Mucosa of descending colon (tissue), 3 donors: ENCODE measurements at regions not wholly inside any gene's neighbourhood (a gene's known extent, or its start where the extent isn't known, plus 50 kb on each side); places are given as distances from the start of the nearest gene placed in this dataset.

Experiments used
- ATAC-seq: fragments of 200-7000 bp; cut with Tn5 transposase; one replicate; pipeline ENCODE4 v1.9.1; 2020; ENCODE audit warnings: mild to moderate bottlenecking, moderate library complexity
- DNase-seq, 3 donors: peaks; one replicate each; pipeline ENCODE4 v3.0.0-alpha.2; 2020
- H3K36me3 ChIP-seq: fragments of 200-600 bp; one replicate; pipeline ENCODE4 v1.8.0; 2021; ENCODE audit warnings: low read depth, mild to moderate bottlenecking
- H3K4me1 ChIP-seq: fragments of 200-600 bp; one replicate; pipeline ENCODE4 v1.8.0; 2021; ENCODE audit warnings: low read depth, mild to moderate bottlenecking
- H3K4me3 ChIP-seq: fragments of 200-600 bp; one replicate; pipeline ENCODE4 v1.8.0; 2021; ENCODE audit warnings: mild to moderate bottlenecking
- H3K9me3 ChIP-seq: fragments of 200-600 bp; one replicate; pipeline ENCODE4 v1.8.0; 2021; ENCODE audit warnings: mild to moderate bottlenecking
- intact Hi-C, 2 donors: fragments of 100-400 bp; cut with DNase I in 1 of 2; cut with micrococcal nuclease in 1 of 2; formaldehyde crosslinking; loops; one replicate each; pipeline versions ENCODE4 v1.11.0 to v1.11.1; 2022; cut with DNase I, micrococcal nuclease
- TF ChIP-seq, protein P1 (sequence below): fragments of 200-600 bp; IDR thresholded peaks from one replicate; pipeline ENCODE4 v1.8.0; 2022; ENCODE audit warnings: antibody characterized with exemption, mild to moderate bottlenecking
- donor health status: DM: no; HTN: no; CAD: no; lungs with moderate emphysema.
- donor health status: DM: no; HTN: no; CAD: no.
- donor health status: DM: no; HTN: yes; CAD: no.

DNA sequence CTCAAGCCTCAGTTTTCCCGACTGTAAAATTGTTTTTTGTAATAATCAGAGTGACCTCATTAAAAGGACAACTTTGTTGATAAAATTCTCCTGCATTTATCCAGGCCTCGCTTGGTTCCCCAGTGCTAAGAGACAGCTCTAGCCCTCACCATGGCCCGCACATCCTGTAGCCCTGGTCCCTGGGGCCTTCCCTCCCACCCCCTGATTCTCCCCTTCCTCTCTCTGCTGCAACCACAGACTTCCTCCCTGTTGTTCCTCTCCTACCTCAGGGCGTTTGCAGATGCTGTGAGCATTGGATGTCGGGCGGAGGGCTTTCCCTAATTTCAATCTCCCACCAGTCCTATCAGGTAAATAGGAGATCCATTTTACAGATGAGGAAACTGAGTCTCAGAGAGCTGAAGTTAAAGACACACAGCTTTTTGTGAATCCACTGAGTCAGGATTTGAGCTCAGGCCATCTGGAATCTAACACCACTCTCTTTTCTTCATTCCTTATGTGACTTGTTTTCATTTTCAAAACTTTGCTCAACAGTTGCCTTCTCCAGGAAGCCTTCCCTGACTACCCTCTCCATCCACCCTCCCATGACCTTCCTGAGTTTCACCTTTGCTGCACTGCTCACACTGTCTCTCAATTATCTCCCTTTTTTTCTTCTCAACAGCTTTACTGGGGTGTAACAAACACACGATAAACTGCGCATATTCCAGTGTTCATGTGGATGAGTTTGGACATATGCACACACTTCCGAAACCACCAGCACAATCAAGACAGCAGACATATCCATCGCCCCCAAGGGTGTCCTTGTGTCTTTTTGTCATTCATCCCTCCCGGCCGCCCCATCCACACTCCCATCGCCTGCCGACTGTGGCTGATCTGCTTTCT, 107.1 kb downstream of the CEBPB start:
- no peak for DNase-seq
- TF ChIP-seq, protein P1, sequence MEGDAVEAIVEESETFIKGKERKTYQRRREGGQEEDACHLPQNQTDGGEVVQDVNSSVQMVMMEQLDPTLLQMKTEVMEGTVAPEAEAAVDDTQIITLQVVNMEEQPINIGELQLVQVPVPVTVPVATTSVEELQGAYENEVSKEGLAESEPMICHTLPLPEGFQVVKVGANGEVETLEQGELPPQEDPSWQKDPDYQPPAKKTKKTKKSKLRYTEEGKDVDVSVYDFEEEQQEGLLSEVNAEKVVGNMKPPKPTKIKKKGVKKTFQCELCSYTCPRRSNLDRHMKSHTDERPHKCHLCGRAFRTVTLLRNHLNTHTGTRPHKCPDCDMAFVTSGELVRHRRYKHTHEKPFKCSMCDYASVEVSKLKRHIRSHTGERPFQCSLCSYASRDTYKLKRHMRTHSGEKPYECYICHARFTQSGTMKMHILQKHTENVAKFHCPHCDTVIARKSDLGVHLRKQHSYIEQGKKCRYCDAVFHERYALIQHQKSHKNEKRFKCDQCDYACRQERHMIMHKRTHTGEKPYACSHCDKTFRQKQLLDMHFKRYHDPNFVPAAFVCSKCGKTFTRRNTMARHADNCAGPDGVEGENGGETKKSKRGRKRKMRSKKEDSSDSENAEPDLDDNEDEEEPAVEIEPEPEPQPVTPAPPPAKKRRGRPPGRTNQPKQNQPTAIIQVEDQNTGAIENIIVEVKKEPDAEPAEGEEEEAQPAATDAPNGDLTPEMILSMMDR = no peak
- intact Hi-C loops = no loop called here
- Histone ChIP-seq H3K36me3 (no peaks in the 10 kb centered on the region), H3K9me3 (no peaks in the 10 kb centered on the region), H3K4me3 (no peak overlapping the region), H3K4me1 (no peaks in the 10 kb centered on the region)
- ATAC-seq = no peak

GRCh38 chr20:50298554-50299324, 108.1 kb downstream of the CEBPB start:
- intact Hi-C loops = no loop called here
- TF ChIP-seq, protein P1 = no peak
- no peak for ATAC-seq
- Histone ChIP-seq H3K4me1 (peaks cover 3% of the 10 kb centered on the region), H3K36me3 (no peaks in the 10 kb centered on the region), H3K9me3 (no peaks in the 10 kb centered on the region), H3K4me3 (no peak overlapping the region)
- DNase-seq = no peak

- Histone ChIP-seq H3K4me3 (no peak overlapping the region), H3K36me3 (no peaks in the 10 kb centered on the region), H3K4me1 (peaks cover 8% of the 10 kb centered on the region), H3K9me3 (no peaks in the 10 kb centered on the region)
- TF ChIP-seq, protein P1 = no peak
- no peak for DNase-seq
- intact Hi-C loops = no loop called here
- ATAC-seq = no peak
These were observed 108.6 kb downstream of the CEBPB start for GRCh38 chr20:50299325-50299629.

DNA sequence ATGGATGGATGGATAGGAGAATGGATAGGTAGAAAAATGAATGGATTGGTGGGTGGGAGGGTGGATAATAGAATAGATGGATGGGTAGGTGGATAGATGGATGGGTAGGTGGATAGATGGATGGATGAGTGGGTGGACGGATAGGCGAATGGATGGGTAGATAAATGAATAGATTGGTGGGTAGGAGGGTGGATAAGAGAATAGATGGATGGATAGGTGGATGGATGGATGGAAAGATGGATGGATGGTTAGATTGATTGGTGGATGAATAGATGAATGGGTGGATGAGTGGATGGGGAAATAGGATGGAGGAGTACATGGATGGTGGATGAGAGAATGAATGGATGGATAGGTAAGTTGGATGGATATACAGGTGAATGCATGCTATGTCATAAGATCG, 110.5 kb downstream of the CEBPB start:
- ATAC-seq = no peak
- intact Hi-C loops = no loop called here
- H3K4me3 ChIP-seq = no peak overlapping the region
- no peaks in the 10 kb centered on the region for H3K36me3 ChIP-seq
- H3K4me1 ChIP-seq = peaks cover 16% of the 10 kb centered on the region
- TF ChIP-seq, protein P1 = no peak
- no peak for DNase-seq
- no peaks in the 10 kb centered on the region for H3K9me3 ChIP-seq

- ATAC-seq (no peak), DNase-seq (no peak)
- TF ChIP-seq, protein P1 = no peak
- intact Hi-C loops = no loop called here
- Histone ChIP-seq H3K4me1 (peaks cover 21% of the 10 kb centered on the region), H3K4me3 (no peak overlapping the region), H3K9me3 (no peaks in the 10 kb centered on the region), H3K36me3 (no peaks in the 10 kb centered on the region)
These were observed 111.1 kb downstream of the CEBPB start for GRCh38 chr20:50301712-50302111.
